Neural cell (in vitro differentiated cells): ENCODE measurements at regions not wholly inside any gene's neighbourhood (a gene's known extent, or its start where the extent isn't known, plus 50 kb on each side); places are given as distances from the start of the nearest gene placed in this dataset.

Experiments used
- EP300 ChIP-seq: fragments of 450-650 bp; conservative IDR thresholded peaks from 2 replicates; pipeline ENCODE4 v1.6.1; 2014; ENCODE audit warnings: antibody characterized with exemption, mild to moderate bottlenecking, moderate library complexity; ENCODE audit not compliant: poor library complexity, severe bottlenecking
- EZH2 ChIP-seq: fragments of 200-600, 300-800 bp; shearing (Covaris generic), sonication (generic); IDR thresholded peaks from 2 replicates; pipeline ENCODE4 v1.6.1; 2014; ENCODE audit warnings: antibody characterized with exemption, low read length, borderline replicate concordance, mild to moderate bottlenecking; ENCODE audit not compliant: insufficient read depth, poor library complexity, severe bottlenecking
- MXI1 ChIP-seq: fragments of 450-650 bp; conservative IDR thresholded peaks from 2 replicates; pipeline ENCODE4 v1.6.1; 2014; ENCODE audit warnings: antibody characterized with exemption, mild to moderate bottlenecking; ENCODE audit not compliant: poor library complexity, severe bottlenecking
- POLR2AphosphoS5 ChIP-seq: IDR thresholded peaks from 2 replicates; pipeline ENCODE4 v1.6.1; 2012
- RAD21 ChIP-seq: fragments of 450-650 bp; conservative IDR thresholded peaks from 2 replicates; pipeline ENCODE4 v1.6.1; 2014; ENCODE audit warnings: antibody characterized with exemption, mild to moderate bottlenecking, moderate library complexity
- SMC3 ChIP-seq: fragments of 450-650 bp; conservative IDR thresholded peaks from 2 replicates; pipeline ENCODE4 v1.6.1; 2014; ENCODE audit warnings: antibody characterized with exemption, mild to moderate bottlenecking, moderate library complexity; ENCODE audit not compliant: poor library complexity
- TAF1 ChIP-seq: IDR thresholded peaks from 2 replicates; pipeline ENCODE4 v1.6.1; 2012; ENCODE audit warnings: low read depth
- TF ChIP-seq, protein P1 (sequence below): fragments of 450-650 bp; IDR thresholded peaks from 2 replicates; pipeline ENCODE4 v1.5.1; 2014; ENCODE audit warnings: antibody characterized with exemption, mild to moderate bottlenecking, moderate library complexity; ENCODE audit not compliant: poor library complexity, severe bottlenecking

DNA sequence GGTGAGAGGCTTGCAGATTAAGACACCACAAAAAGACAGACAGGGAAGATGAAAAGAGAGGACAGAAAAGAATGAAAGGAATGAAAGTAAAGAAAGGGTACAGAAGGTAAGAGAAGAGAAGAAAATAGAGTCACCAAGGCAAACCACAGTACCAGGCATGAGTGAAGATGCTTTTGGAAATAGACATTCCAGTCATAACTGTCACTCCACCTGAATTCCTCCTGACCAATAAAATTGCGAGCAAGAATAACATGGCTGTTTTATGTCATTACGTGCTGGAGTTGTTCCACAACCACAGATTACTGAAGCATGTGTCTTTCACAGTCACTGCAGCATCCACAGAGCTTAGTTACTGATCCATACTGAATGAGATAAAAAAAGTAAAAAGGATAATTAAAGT is 864.9 kb upstream of the SLIT2 start:
- TF ChIP-seq TAF1 (no peak), EP300 (no peak), MXI1 (no peak), RAD21 (no peak), EZH2 (no peak), SMC3 (no peak), POLR2AphosphoS5 (no peak)
- TF ChIP-seq, protein P1, sequence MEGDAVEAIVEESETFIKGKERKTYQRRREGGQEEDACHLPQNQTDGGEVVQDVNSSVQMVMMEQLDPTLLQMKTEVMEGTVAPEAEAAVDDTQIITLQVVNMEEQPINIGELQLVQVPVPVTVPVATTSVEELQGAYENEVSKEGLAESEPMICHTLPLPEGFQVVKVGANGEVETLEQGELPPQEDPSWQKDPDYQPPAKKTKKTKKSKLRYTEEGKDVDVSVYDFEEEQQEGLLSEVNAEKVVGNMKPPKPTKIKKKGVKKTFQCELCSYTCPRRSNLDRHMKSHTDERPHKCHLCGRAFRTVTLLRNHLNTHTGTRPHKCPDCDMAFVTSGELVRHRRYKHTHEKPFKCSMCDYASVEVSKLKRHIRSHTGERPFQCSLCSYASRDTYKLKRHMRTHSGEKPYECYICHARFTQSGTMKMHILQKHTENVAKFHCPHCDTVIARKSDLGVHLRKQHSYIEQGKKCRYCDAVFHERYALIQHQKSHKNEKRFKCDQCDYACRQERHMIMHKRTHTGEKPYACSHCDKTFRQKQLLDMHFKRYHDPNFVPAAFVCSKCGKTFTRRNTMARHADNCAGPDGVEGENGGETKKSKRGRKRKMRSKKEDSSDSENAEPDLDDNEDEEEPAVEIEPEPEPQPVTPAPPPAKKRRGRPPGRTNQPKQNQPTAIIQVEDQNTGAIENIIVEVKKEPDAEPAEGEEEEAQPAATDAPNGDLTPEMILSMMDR, result no peak
